ENCODE measurements at regions not wholly inside any gene's neighbourhood (a gene's known extent, or its start where the extent isn't known, plus 50 kb on each side); places are given as distances from the start of the nearest gene placed in this dataset.

GRCh38 chr4:28254003-28254402 is 1393.4 kb downstream of the STIM2 start:
- TF ChIP-seq POLR2AphosphoS5 (IDR thresholded peaks at IDR 0.05; ENCODE audit: low read depth, low read length), result no peak
- no peak for TF ChIP-seq CTCF (IDR thresholded peaks at IDR 0.05)
- no peak for TF ChIP-seq SIN3A (IDR thresholded peaks at IDR 0.05; ENCODE audit: borderline replicate concordance, insufficient read depth, low read depth, low read length)

Data from Panc1 (cell line).